Astrocyte (in vitro differentiated cells and primary cell): ENCODE measurements at regions not wholly inside any gene's neighbourhood (a gene's known extent, or its start where the extent isn't known, plus 50 kb on each side); places are given as distances from the start of the nearest gene placed in this dataset.

Experiments used
- EZH2 ChIP-seq: IDR thresholded peaks from 2 replicates; pipeline ENCODE4 v1.6.1; 2012; ENCODE audit warnings: mild to moderate bottlenecking, low read length, inconsistent platforms; ENCODE audit not compliant: insufficient read depth
- TF ChIP-seq, protein P1 (sequence below): IDR thresholded peaks from 2 replicates; pipeline ENCODE4 v1.5.1; 2011; ENCODE audit warnings: low read depth, mild to moderate bottlenecking, inconsistent platforms, low read length, moderate library complexity; ENCODE audit not compliant: insufficient read depth

DNA sequence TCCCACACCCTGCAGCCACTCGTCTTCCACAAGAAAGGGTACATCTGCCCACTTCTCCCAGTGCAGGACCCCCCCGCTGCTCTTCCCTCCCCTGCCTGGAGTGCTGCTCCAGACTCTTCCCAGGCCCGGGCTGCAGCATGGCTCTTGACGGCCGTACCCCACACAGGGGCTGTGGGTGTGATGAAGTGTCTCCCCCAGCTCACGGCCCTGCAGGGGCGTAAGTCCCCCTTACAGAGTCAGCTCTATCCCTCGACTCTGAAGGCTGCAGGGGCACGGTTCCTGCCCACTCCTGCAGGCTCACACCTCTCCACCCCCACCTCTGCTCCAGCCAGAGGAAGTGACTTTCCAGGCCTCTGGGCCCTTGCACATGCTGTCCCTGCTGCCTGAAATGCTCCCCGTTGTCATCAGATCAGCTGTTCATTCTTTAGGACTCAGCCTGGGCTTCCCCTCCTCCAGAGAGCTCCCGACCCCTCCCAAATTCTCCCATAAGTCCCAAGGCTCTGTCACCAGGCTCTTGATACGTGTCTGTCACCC, 180.6 kb upstream of the IER5L start:
- TF ChIP-seq, protein P1, sequence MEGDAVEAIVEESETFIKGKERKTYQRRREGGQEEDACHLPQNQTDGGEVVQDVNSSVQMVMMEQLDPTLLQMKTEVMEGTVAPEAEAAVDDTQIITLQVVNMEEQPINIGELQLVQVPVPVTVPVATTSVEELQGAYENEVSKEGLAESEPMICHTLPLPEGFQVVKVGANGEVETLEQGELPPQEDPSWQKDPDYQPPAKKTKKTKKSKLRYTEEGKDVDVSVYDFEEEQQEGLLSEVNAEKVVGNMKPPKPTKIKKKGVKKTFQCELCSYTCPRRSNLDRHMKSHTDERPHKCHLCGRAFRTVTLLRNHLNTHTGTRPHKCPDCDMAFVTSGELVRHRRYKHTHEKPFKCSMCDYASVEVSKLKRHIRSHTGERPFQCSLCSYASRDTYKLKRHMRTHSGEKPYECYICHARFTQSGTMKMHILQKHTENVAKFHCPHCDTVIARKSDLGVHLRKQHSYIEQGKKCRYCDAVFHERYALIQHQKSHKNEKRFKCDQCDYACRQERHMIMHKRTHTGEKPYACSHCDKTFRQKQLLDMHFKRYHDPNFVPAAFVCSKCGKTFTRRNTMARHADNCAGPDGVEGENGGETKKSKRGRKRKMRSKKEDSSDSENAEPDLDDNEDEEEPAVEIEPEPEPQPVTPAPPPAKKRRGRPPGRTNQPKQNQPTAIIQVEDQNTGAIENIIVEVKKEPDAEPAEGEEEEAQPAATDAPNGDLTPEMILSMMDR: no peak
- no peak for TF ChIP-seq EZH2
